B cell (primary cell): ENCODE measurements at regions not wholly inside any gene's neighbourhood (a gene's known extent, or its start where the extent isn't known, plus 50 kb on each side); places are given as distances from the start of the nearest gene placed in this dataset.

Source experiments
- ATAC-seq: fragments of 200-7000 bp; cut with Tn5 transposase; one replicate; pipeline ENCODE4 v1.10.0; 2021; ENCODE audit warnings: low read depth, mild to moderate bottlenecking, moderate number of reproducible peaks, moderate library complexity
- CTCF ChIA-PET: fragments of 350-600 bp; sonication (Branson Sonifier 250); formaldehyde crosslinking; loops from one replicate; lab custom pipeline; 2021; ENCODE audit warnings: antibody characterized with exemption, inconsistent platforms; lab: Charles Lee
- POLR2A ChIA-PET: fragments of 350-600 bp; sonication (Branson Sonifier 250); formaldehyde crosslinking; loops from one replicate; lab custom pipeline; 2021; ENCODE audit warnings: antibody characterized with exemption; lab: Charles Lee
- DNase-seq: peaks from one replicate; pipeline ENCODE4 v3.0.0; 2013
- H2AFZ ChIP-seq: 2 replicates; pipeline ENCODE4 v1.6.1; 2012; ENCODE audit warnings: mild to moderate bottlenecking, low read depth, low read length; ENCODE audit not compliant: insufficient read depth, poor library complexity, severe bottlenecking
- H3K27ac ChIP-seq, 2 donors: 1 replicate in 1 of 2; 2 replicates in 1 of 2; pipeline ENCODE4 v1.5.1; 2012 to 2013; ENCODE audit warnings: low read length in 2 of 2, mild to moderate bottlenecking in 2 of 2, moderate library complexity in 1 of 2
- H3K27me3 ChIP-seq, 4 experiments: fragments of 200-600 bp in 1 of 4; sonication (generic) in 1 of 4; replicated peaks in 1 of 4; 1 replicate in 2 of 4; 2 replicates in 2 of 4; pipeline versions ENCODE4 v1.6.1 to v1.7.0; 2013 to 2016; ENCODE audit warnings: low read length in 3 of 4, mild to moderate bottlenecking in 2 of 4, mixed read lengths in 1 of 4, moderate library complexity in 1 of 4; ENCODE audit not compliant: insufficient read depth in 4 of 4, control insufficient read depth in 3 of 4; ENCODE audit errors: control extremely low read depth in 1 of 4
- H3K36me3 ChIP-seq, 2 experiments: replicated peaks in 1 of 2; 1 replicate in 1 of 2; 2 replicates in 1 of 2; pipeline versions ENCODE4 v1.6.1 to v1.7.1; 2013; ENCODE audit warnings: low read length in 1 of 2; ENCODE audit not compliant: insufficient read depth in 2 of 2, control insufficient read depth in 1 of 2; ENCODE audit errors: control extremely low read depth in 1 of 2, extremely low read depth in 1 of 2
- H3K4me1 ChIP-seq, 2 donors: fragments of 200-600 bp in 1 of 2; sonication (generic) in 1 of 2; 1 replicate in 1 of 2; 2 replicates in 1 of 2; pipeline versions ENCODE4 v1.5.1 to v1.6.1; 2013 to 2017; ENCODE audit warnings: low read length in 2 of 2; ENCODE audit not compliant: control insufficient read depth in 2 of 2, insufficient read depth in 2 of 2
- H3K4me2 ChIP-seq: replicated peaks from 2 replicates; pipeline ENCODE3; 2012; ENCODE audit warnings: mild to moderate bottlenecking, low read depth, low read length; ENCODE audit not compliant: poor library complexity, severe bottlenecking
- H3K4me3 ChIP-seq, 5 experiments: fragments of 200-600 bp in 1 of 5; sonication (generic) in 1 of 5; 1 replicate in 3 of 5; 2 replicates in 2 of 5; pipeline versions ENCODE4 v1.5.1 to v1.7.0; 2011 to 2016; ENCODE audit warnings: low read length in 4 of 5, mild to moderate bottlenecking in 4 of 5, low read depth in 2 of 5, control low read depth in 1 of 5, moderate library complexity in 1 of 5; ENCODE audit not compliant: insufficient read depth in 1 of 5; ENCODE audit errors: control extremely low read depth in 1 of 5, extremely low read depth in 1 of 5
- H3K79me2 ChIP-seq: fragments of 200-600 bp; sonication (generic); one replicate; pipeline ENCODE4 v1.6.0; 2016; ENCODE audit warnings: low read length; ENCODE audit not compliant: control insufficient read depth, insufficient read depth
- H3K9ac ChIP-seq: fragments of 200-600 bp; sonication (generic); 2 replicates; pipeline ENCODE4 v1.6.1; 2017; ENCODE audit warnings: mild to moderate bottlenecking, low read length, moderate library complexity
- H3K9me3 ChIP-seq, 3 donors: one replicate each; pipeline versions ENCODE4 v1.6.1 to v1.7.1; 2013; ENCODE audit warnings: low read length in 2 of 3; ENCODE audit not compliant: control insufficient read depth in 2 of 3, insufficient read depth in 1 of 3; ENCODE audit errors: control extremely low read depth in 1 of 3
- H4K20me1 ChIP-seq: 2 replicates; pipeline ENCODE4 v1.6.0; 2012; ENCODE audit warnings: mild to moderate bottlenecking, low read length; ENCODE audit not compliant: insufficient read depth, control insufficient read depth, poor library complexity, severe bottlenecking
- H3K27ac Mint-ChIP-seq: one replicate; pipeline ENCODE4 v1.8.0; 2021; ENCODE audit warnings: mixed read lengths
- H3K27me3 Mint-ChIP-seq: one replicate; pipeline ENCODE4 v1.8.0; 2021; ENCODE audit warnings: mixed read lengths
- H3K4me1 Mint-ChIP-seq: one replicate; pipeline ENCODE4 v1.8.0; 2021; ENCODE audit warnings: mixed read lengths
- H3K4me3 Mint-ChIP-seq: one replicate; pipeline ENCODE4 v1.8.0; 2021; ENCODE audit warnings: mixed read lengths
- H3K9me3 Mint-ChIP-seq: one replicate; pipeline ENCODE4 v1.8.0; 2022; ENCODE audit warnings: mixed read lengths; ENCODE audit not compliant: insufficient read depth
- EZH2 ChIP-seq: IDR thresholded peaks from 2 replicates; pipeline ENCODE4 v1.6.1; 2012; ENCODE audit warnings: borderline replicate concordance, low read depth, mild to moderate bottlenecking, moderate library complexity, low read length; ENCODE audit not compliant: insufficient read depth, poor library complexity, severe bottlenecking
- WGBS: methylation state at CpG from one replicate; pipeline ENCODE4 v1.1.5; 2013; ENCODE audit warnings: missing lambda C conversion rate; ENCODE audit not compliant: insufficient coverage; 5-methylcytosine and 5-hydroxymethylcytosine counted together
- intact Hi-C: fragments of 100-400 bp; cut with micrococcal nuclease; formaldehyde crosslinking; loops from one replicate; pipeline ENCODE4 v1.10.0; 2022
- TF ChIP-seq, protein P1 (sequence below): fragments of 200-600 bp; IDR thresholded peaks from one replicate; pipeline ENCODE4 v1.8.0; 2022; ENCODE audit warnings: antibody characterized with exemption, mild to moderate bottlenecking

DNA sequence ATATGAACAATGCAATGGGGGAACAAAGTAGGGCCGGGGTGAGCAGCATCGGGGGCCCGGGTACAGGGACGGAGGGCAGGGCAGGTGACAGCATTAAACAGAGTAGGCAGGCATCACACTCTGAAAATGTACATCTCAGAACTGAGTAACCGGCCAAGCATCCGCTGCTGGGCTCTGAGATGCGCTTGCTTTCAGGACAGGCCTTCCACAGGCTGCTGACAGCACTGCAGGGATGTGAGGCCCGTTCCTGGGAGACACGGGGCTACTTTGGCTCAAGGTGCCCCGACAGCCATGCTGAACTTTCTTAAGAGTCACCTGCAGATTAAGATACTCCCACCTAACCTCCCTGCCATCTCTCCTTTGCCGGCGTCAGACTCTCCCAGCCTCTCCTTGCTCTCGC is 64.3 kb upstream of the FGFR2 start:
- ATAC-seq = no peak
- ChIA-PET CTCF (no interaction called here), POLR2A (no interaction called here)
- Mint-ChIP-seq H3K27me3 (no peaks in the 10 kb centered on the region), H3K4me1 (no peaks in the 10 kb centered on the region), H3K27ac (no peak overlapping the region), H3K4me3 (no peak overlapping the region), H3K9me3 (peaks cover 3% of the 10 kb centered on the region)
- Histone ChIP-seq H2AFZ (no peak overlapping the region), H4K20me1 (no peaks in the 10 kb centered on the region), H3K27me3 (peaks cover 0 to 3% (median 0%) of the 10 kb centered on the region in 4 experiments), H3K4me1 (no peaks in the 10 kb centered on the region), H3K36me3 (no peaks in the 10 kb centered on the region), H3K9ac (no peak overlapping the region), H3K27ac (no peak overlapping the region), H3K9me3 (peaks cover 0 to 12% (median 0%) of the 10 kb centered on the region in 3 donors), H3K4me2 (no peak overlapping the region), H3K79me2 (no peaks in the 10 kb centered on the region), H3K4me3 (no peak overlapping the region)
- DNase-seq = no peak
- 85% methylated on average over 13 of the region's 13 CpGs for WGBS
- intact Hi-C loops = no loop called here
- TF ChIP-seq, protein P1, sequence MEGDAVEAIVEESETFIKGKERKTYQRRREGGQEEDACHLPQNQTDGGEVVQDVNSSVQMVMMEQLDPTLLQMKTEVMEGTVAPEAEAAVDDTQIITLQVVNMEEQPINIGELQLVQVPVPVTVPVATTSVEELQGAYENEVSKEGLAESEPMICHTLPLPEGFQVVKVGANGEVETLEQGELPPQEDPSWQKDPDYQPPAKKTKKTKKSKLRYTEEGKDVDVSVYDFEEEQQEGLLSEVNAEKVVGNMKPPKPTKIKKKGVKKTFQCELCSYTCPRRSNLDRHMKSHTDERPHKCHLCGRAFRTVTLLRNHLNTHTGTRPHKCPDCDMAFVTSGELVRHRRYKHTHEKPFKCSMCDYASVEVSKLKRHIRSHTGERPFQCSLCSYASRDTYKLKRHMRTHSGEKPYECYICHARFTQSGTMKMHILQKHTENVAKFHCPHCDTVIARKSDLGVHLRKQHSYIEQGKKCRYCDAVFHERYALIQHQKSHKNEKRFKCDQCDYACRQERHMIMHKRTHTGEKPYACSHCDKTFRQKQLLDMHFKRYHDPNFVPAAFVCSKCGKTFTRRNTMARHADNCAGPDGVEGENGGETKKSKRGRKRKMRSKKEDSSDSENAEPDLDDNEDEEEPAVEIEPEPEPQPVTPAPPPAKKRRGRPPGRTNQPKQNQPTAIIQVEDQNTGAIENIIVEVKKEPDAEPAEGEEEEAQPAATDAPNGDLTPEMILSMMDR = no peak
- TF ChIP-seq EZH2 = no peak

DNA sequence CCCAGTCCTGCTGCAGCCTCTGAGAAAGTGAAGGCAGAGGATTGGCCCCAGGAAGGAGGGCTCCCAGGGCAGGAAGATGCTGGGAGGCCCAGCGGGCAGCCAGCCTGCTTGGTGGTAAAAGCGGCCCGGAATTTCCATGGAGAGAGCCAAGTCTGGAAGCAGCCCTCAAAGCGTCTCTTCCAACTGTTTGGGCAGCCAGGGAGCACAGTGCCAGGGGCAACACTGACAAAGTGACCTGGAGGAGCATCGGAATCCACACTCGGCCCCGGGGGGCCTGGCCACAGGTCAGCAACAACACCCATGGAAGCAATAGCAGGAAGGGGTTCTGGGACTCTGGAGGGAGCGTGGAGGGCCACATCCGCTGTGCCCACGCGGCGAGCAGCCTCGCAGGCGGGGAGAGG is 63.2 kb upstream of the FGFR2 start:
- no peak for TF ChIP-seq EZH2
- TF ChIP-seq, protein P1 = no peak
- H4K20me1 ChIP-seq = no peaks in the 10 kb centered on the region
- POLR2A ChIA-PET = no interaction called here
- H3K9me3 ChIP-seq = peaks cover 0 to 12% (median 0%) of the 10 kb centered on the region in 3 donors
- no peak for DNase-seq
- intact Hi-C loops = no loop called here
- H3K4me3 ChIP-seq = no peak overlapping the region
- no peaks in the 10 kb centered on the region for H3K4me1 ChIP-seq
- peaks cover 0 to 3% (median 0%) of the 10 kb centered on the region in 4 experiments for H3K27me3 ChIP-seq
- no peak overlapping the region for H3K4me2 ChIP-seq
- H3K4me1 Mint-ChIP-seq = no peaks in the 10 kb centered on the region
- no peaks in the 10 kb centered on the region for H3K36me3 ChIP-seq
- H3K27ac Mint-ChIP-seq = no peak overlapping the region
- WGBS = 90% methylated on average over 14 of the region's 14 CpGs
- H2AFZ ChIP-seq = no peak overlapping the region
- no peaks in the 10 kb centered on the region for H3K9me3 Mint-ChIP-seq
- CTCF ChIA-PET = no interaction called here
- no peaks in the 10 kb centered on the region for H3K27me3 Mint-ChIP-seq
- no peak for ATAC-seq
- H3K9ac ChIP-seq = no peak overlapping the region
- no peak overlapping the region for H3K27ac ChIP-seq
- no peaks in the 10 kb centered on the region for H3K79me2 ChIP-seq
- no peak overlapping the region for H3K4me3 Mint-ChIP-seq
